Chondrocyte (in vitro differentiated cells): ENCODE measurements at regions not wholly inside any gene's neighbourhood (a gene's known extent, or its start where the extent isn't known, plus 50 kb on each side); places are given as distances from the start of the nearest gene placed in this dataset.
"Not testable (repeated sequence)": the region's sequence is repeated elsewhere in the genome, so short reads cannot be mapped to it uniquely, and the experiment has no call there.

Experiments
- DNase-seq: peaks from one replicate; pipeline ENCODE4 v3.0.0; 2021; ENCODE audit warnings: mixed read lengths, low spot score
- H3K27ac Mint-ChIP-seq: one replicate; pipeline ENCODE4 v1.8.0; 2021; ENCODE audit warnings: mild to moderate bottlenecking, moderate library complexity, mixed read lengths; ENCODE audit not compliant: unreplicated experiment
- H3K27me3 Mint-ChIP-seq: 2 replicates; pipeline ENCODE4 v1.8.0; 2021; ENCODE audit warnings: low read depth, mixed read lengths
- H3K36me3 Mint-ChIP-seq: 2 replicates; pipeline ENCODE4 v1.8.0; 2021; ENCODE audit warnings: low read depth, mixed read lengths
- H3K4me1 Mint-ChIP-seq: 2 replicates; pipeline ENCODE4 v1.8.0; 2021; ENCODE audit warnings: low read depth, mild to moderate bottlenecking, mixed read lengths
- H3K4me3 Mint-ChIP-seq: one replicate; pipeline ENCODE4 v1.8.0; 2021; ENCODE audit warnings: mild to moderate bottlenecking, moderate library complexity, mixed read lengths; ENCODE audit not compliant: unreplicated experiment
- H3K9me3 Mint-ChIP-seq: 2 replicates; pipeline ENCODE4 v1.8.0; 2021; ENCODE audit warnings: low read depth, mixed read lengths
- TF ChIP-seq, protein P1 (sequence below): fragments of 200-600 bp; sonication (generic); IDR thresholded peaks from 2 replicates; pipeline ENCODE4 v1.5.0; 2021; ENCODE audit warnings: antibody characterized with exemption, mild to moderate bottlenecking, moderate library complexity

DNA sequence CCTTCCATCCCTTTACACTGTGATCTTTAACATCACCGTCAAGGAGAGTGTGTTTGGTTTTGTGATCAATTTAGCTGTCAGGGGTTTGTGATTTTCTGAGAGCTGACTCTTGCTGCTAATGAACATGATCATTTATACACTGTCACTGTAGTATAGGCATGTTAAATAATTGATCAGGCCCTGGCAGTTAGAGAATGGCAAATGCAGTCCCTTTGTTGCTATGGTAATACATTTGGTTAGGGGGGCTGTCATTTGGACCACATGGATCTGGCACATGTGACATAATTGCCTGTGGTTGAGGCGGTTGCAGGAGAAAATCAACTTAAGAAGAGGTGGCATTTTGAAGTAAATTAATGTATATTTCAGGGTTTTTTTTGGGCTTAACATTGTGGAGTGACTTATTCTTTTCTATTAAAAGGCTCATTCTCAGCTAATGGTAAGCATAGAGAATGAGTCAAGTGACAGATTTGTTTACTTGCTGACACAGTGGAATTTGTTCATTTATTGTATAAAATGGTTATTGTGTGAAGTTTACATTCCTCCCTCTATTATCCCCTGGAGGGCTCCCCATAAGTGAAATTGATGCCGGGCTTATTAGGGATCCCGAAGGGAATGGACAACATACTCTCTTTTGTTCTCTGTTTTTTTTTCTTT is 114.0 kb downstream of the FHIP1A start:
- Mint-ChIP-seq H3K4me3 (no peak overlapping the region), H3K27ac (no peak overlapping the region), H3K36me3 (no peaks in the 10 kb centered on the region), H3K4me1 (no peaks in the 10 kb centered on the region), H3K9me3 (no peaks in the 10 kb centered on the region), H3K27me3 (no peaks in the 10 kb centered on the region)
- TF ChIP-seq, protein P1, sequence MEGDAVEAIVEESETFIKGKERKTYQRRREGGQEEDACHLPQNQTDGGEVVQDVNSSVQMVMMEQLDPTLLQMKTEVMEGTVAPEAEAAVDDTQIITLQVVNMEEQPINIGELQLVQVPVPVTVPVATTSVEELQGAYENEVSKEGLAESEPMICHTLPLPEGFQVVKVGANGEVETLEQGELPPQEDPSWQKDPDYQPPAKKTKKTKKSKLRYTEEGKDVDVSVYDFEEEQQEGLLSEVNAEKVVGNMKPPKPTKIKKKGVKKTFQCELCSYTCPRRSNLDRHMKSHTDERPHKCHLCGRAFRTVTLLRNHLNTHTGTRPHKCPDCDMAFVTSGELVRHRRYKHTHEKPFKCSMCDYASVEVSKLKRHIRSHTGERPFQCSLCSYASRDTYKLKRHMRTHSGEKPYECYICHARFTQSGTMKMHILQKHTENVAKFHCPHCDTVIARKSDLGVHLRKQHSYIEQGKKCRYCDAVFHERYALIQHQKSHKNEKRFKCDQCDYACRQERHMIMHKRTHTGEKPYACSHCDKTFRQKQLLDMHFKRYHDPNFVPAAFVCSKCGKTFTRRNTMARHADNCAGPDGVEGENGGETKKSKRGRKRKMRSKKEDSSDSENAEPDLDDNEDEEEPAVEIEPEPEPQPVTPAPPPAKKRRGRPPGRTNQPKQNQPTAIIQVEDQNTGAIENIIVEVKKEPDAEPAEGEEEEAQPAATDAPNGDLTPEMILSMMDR: no peak
- no peak for DNase-seq

DNA sequence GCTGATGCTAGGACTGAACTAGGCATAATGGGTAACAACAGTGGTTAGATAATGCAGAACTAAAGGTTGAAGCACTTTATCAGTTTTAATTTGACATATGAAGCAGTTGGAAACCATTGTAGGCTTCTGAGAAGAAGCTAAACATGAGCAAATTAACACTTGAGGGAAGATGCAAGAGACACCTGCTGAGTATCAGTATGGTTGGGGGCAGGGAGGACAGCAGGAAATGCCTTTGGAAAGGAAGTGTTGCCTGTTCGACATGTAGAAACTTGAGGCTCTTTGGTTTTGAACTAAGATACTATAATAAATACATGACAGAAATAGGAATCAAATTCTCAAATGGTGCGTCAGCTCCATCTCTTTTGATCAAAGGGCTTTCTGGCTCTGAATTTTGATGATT is 115.6 kb downstream of the FHIP1A start:
- H3K36me3 Mint-ChIP-seq: no peaks in the 10 kb centered on the region
- TF ChIP-seq, protein P1: no peak
- no peak overlapping the region for H3K4me3 Mint-ChIP-seq
- no peak for DNase-seq
- H3K4me1 Mint-ChIP-seq: no peaks in the 10 kb centered on the region
- H3K27me3 Mint-ChIP-seq: no peaks in the 10 kb centered on the region
- H3K9me3 Mint-ChIP-seq: no peaks in the 10 kb centered on the region
- no peak overlapping the region for H3K27ac Mint-ChIP-seq

DNA sequence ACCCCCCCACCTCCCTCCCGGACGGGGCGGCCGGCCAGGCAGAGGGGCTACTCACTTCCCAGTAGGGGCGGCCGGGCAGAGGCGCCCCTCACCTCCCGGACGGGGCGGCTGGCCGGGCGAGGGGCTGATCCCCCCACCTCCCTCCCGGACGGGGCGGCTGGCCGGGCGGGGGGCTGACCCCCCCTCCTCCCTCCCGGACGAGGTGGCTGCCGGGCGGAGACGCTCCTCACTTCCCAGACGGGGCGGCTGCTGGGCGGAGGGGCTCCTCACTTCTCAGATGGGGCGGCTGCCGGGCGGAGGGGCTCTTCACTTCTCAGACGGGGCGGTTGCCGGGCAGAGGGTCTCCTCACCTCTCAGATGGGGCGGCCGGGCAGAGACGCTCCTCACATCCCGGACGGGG is 117.5 kb downstream of the FHIP1A start:
- not testable (repeated sequence) for DNase-seq, H3K4me1 Mint-ChIP-seq, H3K4me3 Mint-ChIP-seq, H3K27me3 Mint-ChIP-seq, H3K27ac Mint-ChIP-seq, H3K36me3 Mint-ChIP-seq, H3K9me3 Mint-ChIP-seq

DNA sequence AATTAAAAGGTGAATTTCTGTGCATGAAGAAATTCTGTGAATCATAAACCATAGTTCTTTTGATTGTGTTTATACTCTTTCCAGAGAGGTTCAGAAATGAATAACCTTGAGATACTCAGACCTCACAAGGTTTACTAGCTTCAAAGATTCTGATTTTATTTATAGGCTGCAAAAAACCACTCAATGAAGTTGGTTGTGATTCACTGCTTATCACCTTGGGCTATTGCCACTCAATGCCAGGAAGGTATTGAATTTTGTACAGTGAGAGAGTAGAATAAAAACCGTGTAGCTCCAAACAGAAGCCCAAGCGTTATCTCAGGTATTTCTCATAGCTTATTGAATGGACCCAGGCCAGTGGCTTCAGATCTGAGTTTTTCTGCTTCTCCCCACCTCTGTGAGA is 118.7 kb downstream of the FHIP1A start:
- Mint-ChIP-seq H3K4me1 (peaks cover 14% of the 10 kb centered on the region), H3K27ac (no peak overlapping the region), H3K4me3 (no peak overlapping the region), H3K36me3 (no peaks in the 10 kb centered on the region), H3K9me3 (no peaks in the 10 kb centered on the region), H3K27me3 (no peaks in the 10 kb centered on the region)
- TF ChIP-seq, protein P1: no peak
- DNase-seq: no peak

DNA sequence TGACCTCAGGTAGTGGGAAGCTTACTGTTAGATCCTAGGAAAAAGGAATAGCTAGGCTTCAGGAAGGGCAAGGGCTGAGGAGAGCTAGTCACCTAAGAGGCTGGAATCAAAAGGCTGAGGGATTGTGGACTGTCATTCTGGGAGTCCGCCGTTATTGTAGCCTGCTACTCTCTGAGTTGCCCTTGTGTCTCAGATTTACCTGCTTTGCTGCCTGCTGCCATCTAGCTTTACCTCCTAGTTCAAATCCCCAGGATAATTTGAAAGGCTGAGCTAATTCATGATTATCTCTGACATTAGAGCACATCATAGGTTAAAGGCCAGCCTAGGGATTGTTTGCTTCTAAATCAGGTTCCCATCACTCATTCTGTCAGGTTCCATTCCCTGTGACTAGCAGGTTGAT is 120.2 kb downstream of the FHIP1A start:
- Mint-ChIP-seq H3K4me3 (no peak overlapping the region), H3K27ac (no peak overlapping the region), H3K27me3 (no peaks in the 10 kb centered on the region), H3K36me3 (no peaks in the 10 kb centered on the region), H3K4me1 (peaks cover 14% of the 10 kb centered on the region), H3K9me3 (no peaks in the 10 kb centered on the region)
- DNase-seq: no peak
- TF ChIP-seq, protein P1: no peak

DNA sequence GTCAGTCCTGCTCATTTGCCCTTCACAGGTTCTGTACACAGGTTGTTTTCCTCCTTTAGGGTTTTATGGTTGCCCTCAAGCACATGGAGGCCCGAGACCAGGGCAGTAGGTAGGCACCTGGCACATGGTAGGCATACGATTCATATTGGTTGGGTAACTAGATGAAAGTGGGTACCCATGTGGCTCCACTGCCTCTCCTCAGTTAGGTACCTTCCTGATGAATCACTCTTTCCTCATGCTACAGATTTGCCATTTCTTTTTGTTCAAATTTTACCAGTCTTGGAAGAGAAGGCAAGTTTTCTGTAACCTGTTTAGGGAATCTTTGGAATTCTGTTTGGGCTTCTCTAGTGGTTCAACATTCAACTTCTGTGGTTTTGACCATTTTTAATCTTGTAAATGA is 121.3 kb downstream of the FHIP1A start:
- TF ChIP-seq, protein P1: no peak
- Mint-ChIP-seq H3K9me3 (no peaks in the 10 kb centered on the region), H3K4me3 (no peak overlapping the region), H3K36me3 (no peaks in the 10 kb centered on the region), H3K27me3 (no peaks in the 10 kb centered on the region), H3K27ac (no peak overlapping the region), H3K4me1 (peaks cover 14% of the 10 kb centered on the region)
- DNase-seq: no peak
